ENCODE measurements at regions not wholly inside any gene's neighbourhood (a gene's known extent, or its start where the extent isn't known, plus 50 kb on each side); places are given as distances from the start of the nearest gene placed in this dataset.

GRCh38 chr11:45549257-45549656 lies 116.2 kb downstream of the CHST1 start:
- TF ChIP-seq CTCF (IDR thresholded peaks at IDR 0.05; ENCODE audit: low read depth, low read length, missing control alignments): no peak
- in situ Hi-C loops (cut with HindIII; ENCODE audit: low sequenced_read_pairs): no loop called here
- H3K4me3 ChIP-seq (ENCODE audit: low read depth, low read length): no peak overlapping the region
- no peak for DNase-seq (ENCODE audit: low read depth)

GRCh38 chr11:45546366-45546765 lies 119.1 kb downstream of the CHST1 start:
- H3K4me3 ChIP-seq (ENCODE audit: low read depth, low read length): no peak overlapping the region
- DNase-seq (ENCODE audit: low read depth): no peak
- in situ Hi-C loops (cut with HindIII; ENCODE audit: low sequenced_read_pairs): no loop called here
- no peak for TF ChIP-seq CTCF (IDR thresholded peaks at IDR 0.05; ENCODE audit: low read depth, low read length, missing control alignments)

- in situ Hi-C loops (cut with HindIII; ENCODE audit: low sequenced_read_pairs): loop anchor here (5.0 kb wide), 1 partner anchor 42 kb away; no protein-coding TSS in a partner anchor
- TF ChIP-seq CTCF (IDR thresholded peaks at IDR 0.05; ENCODE audit: low read depth, low read length, missing control alignments): no peak
Measured at GRCh38 chr11:45544826-45545225, 120.6 kb downstream of the CHST1 start.

GRCh38 chr11:45543808-45544422 lies 121.5 kb downstream of the CHST1 start:
- no peak for DNase-seq (ENCODE audit: low read depth)
- TF ChIP-seq CTCF (IDR thresholded peaks at IDR 0.05; ENCODE audit: low read depth, low read length, missing control alignments): no peak
- no peak overlapping the region for H3K4me3 ChIP-seq (ENCODE audit: low read depth, low read length)
- in situ Hi-C loops (cut with HindIII; ENCODE audit: low sequenced_read_pairs): loop anchor here (5.0 kb wide), 1 partner anchor 43 kb away; no protein-coding TSS in a partner anchor

More at GRCh38 chr11:45544826-45545225, 120.6 kb downstream of the CHST1 start:
- DNase-seq (ENCODE audit: low read depth): no peak
- no peak overlapping the region for H3K4me3 ChIP-seq (ENCODE audit: low read depth, low read length)

GRCh38 chr11:45543081-45543480 lies 122.3 kb downstream of the CHST1 start:
- in situ Hi-C loops (cut with HindIII; ENCODE audit: low sequenced_read_pairs): loop anchor here (5.0 kb wide), 1 partner anchor 44 kb away; no protein-coding TSS in a partner anchor
- DNase-seq (ENCODE audit: low read depth): no peak
- no peak overlapping the region for H3K4me3 ChIP-seq (ENCODE audit: low read depth, low read length)
- no peak for TF ChIP-seq CTCF (IDR thresholded peaks at IDR 0.05; ENCODE audit: low read depth, low read length, missing control alignments)

GRCh38 chr11:45541693-45542434 lies 123.6 kb downstream of the CHST1 start:
- in situ Hi-C loops (cut with HindIII; ENCODE audit: low sequenced_read_pairs): loop anchor here (5.0 kb wide), 1 partner anchor 45 kb away; no protein-coding TSS in a partner anchor
- no peak overlapping the region for H3K4me3 ChIP-seq (ENCODE audit: low read depth, low read length)
- no peak for DNase-seq (ENCODE audit: low read depth)
- no peak for TF ChIP-seq CTCF (IDR thresholded peaks at IDR 0.05; ENCODE audit: low read depth, low read length, missing control alignments)
